NT2/D1 (cell line): ENCODE measurements at regions not wholly inside any gene's neighbourhood (a gene's known extent, or its start where the extent isn't known, plus 50 kb on each side); places are given as distances from the start of the nearest gene placed in this dataset.

Source experiments
- SUZ12 ChIP-seq: IDR thresholded peaks from 2 replicates; pipeline ENCODE4 v1.6.1; 2011; ENCODE audit not compliant: insufficient read length, insufficient read depth; ENCODE audit errors: extremely low read depth
- YY1 ChIP-seq: IDR thresholded peaks from 2 replicates; pipeline ENCODE4 v1.6.1; 2011; ENCODE audit not compliant: insufficient read length, insufficient read depth

GRCh38 chrX:45822124-45822523 is 621.4 kb upstream of the DIPK2B start:
- TF ChIP-seq SUZ12 (no peak), YY1 (no peak)
